OCI-LY7 (cell line): ENCODE measurements at regions not wholly inside any gene's neighbourhood (a gene's known extent, or its start where the extent isn't known, plus 50 kb on each side); places are given as distances from the start of the nearest gene placed in this dataset.

Experiments
- CTCF ChIP-seq: fragments of 200-600 bp; sonication (generic); conservative IDR thresholded peaks from 2 replicates; pipeline ENCODE4 v1.5.1; 2014; ENCODE audit warnings: mild to moderate bottlenecking, antibody characterized with exemption, low read length, moderate library complexity, mixed read lengths
- EZH2phosphoT487 ChIP-seq: fragments of 200-600 bp; sonication (generic); IDR thresholded peaks from 2 replicates; pipeline ENCODE4 v1.6.1; 2018; ENCODE audit warnings: low read depth, borderline replicate concordance, mild to moderate bottlenecking, mixed run types, antibody characterized with exemption, low read length, moderate library complexity, mixed read lengths

DNA sequence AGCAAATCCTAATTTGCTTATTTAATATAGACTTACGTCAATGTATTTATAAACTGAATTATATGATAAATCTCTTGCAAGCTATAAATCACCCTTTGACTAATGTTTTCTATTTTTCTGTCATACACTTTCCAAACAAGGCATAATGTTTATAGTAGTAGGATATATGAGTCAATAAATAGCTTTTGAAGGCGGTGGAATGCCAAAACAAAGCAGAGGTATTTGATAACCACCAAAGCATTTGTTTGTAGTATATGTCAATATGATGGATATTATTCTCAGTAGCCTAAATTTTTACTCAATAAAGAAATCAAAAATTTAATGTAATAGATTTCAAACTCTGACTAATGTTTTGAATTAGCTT lies 1354.6 kb downstream of the HACE1 start:
- TF ChIP-seq CTCF (no peak), EZH2phosphoT487 (no peak)
